Retina (tissue), 1 donor: ENCODE measurements at regions not wholly inside any gene's neighbourhood (a gene's known extent, or its start where the extent isn't known, plus 50 kb on each side); places are given as distances from the start of the nearest gene placed in this dataset.

Source experiments
- DNase-seq: peaks from one replicate; pipeline ENCODE4 v3.0.0-alpha.2; 2016

- DNase-seq, result no peak
These were observed 189.1 kb downstream of the BMP2 start for GRCh38 chr20:6956574-6956973.

GRCh38 chr20:6959900-6960312 is 192.4 kb downstream of the BMP2 start:
- no peak for DNase-seq

DNA sequence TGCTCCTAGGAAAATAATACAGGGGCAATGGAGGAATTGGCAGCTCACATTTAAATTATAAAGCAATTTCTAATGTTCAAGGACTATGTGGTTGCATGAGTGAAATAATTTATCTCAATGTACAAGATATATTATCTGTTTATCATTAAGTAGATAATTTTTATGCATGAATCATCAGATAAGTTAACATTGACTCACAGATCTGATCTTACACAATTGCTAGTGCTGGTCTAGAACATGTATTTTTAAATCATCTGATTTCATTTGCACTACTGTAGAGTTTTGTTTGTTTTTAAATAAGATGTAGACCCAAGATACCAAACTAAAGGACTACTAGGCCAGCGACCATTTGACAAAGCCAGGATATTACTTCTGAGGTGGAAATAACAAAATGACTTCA is 199.2 kb downstream of the BMP2 start:
- no peak for DNase-seq

DNA sequence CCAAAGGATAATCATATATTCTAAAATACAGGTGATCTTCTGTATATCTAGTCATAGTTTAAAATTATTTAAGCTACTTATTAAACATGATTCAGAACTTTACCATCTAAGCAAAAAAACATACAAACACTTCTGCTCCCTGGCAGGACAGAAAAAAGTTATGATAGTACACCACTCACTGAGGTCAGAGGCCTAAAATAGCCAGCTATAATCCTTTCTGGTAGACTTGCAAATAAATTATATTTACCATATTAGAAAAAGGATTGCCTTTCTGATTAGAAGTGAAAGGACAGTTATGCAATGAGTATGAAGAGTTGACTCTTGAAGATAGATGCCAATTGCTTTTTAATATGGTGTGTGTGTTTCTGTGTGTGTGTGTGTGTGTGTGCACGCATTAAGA is 207.4 kb downstream of the BMP2 start:
- DNase-seq, result no peak

GRCh38 chr20:6975311-6975710 is 207.8 kb downstream of the BMP2 start:
- peak; percentile 7 for DNase-seq

GRCh38 chr20:6976106-6976900 is 208.8 kb downstream of the BMP2 start:
- no peak for DNase-seq

GRCh38 chr20:6979621-6980020 is 212.1 kb downstream of the BMP2 start:
- DNase-seq, result no peak

DNA sequence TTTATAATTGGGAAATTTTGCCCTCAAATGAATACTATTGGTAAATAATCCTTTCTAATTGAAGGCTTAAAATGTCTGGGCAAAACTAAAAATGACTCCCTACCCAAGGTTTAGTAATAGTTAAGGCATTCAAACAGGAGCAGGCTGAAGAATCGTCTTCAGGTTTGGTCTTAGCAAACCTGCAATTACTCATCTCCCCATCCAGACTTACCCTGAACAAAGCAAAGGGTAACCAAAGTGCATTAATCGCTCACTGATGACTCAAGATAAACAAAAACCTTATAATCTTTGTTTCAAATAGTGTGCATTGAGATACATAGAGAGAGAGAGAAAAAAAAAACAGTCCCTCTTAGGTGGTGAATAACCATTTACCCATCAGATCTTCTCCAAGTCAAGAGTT is 225.5 kb downstream of the BMP2 start:
- no peak for DNase-seq

- no peak for DNase-seq
These were observed 226.0 kb downstream of the BMP2 start for GRCh38 chr20:6993511-6993910.

- no peak for DNase-seq
These were observed 227.0 kb downstream of the BMP2 start for GRCh38 chr20:6994452-6994851.

- no peak for DNase-seq
These were observed 231.4 kb downstream of the BMP2 start for GRCh38 chr20:6998909-6999308.

- no peak for DNase-seq
These were observed 231.9 kb downstream of the BMP2 start for GRCh38 chr20:6999381-6999780.

DNA sequence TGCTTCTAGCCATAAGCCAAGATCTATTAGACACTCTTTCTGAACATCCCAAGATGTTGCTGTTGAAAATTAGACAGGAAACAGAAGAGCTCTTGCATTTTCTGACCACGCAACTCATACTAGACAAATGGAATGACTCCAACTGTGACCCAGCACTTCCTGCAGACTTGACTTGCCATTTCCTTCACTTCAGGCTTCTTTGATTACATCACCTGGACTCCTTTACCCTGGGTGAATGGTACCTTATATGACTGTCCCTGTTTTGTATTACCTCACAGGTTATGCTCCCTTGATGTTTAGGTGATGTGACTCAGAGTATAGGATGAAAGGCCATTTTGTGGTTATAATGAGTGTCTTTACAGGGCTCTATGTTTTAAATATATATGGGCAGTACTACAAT is 236.1 kb downstream of the BMP2 start:
- no peak for DNase-seq

DNA sequence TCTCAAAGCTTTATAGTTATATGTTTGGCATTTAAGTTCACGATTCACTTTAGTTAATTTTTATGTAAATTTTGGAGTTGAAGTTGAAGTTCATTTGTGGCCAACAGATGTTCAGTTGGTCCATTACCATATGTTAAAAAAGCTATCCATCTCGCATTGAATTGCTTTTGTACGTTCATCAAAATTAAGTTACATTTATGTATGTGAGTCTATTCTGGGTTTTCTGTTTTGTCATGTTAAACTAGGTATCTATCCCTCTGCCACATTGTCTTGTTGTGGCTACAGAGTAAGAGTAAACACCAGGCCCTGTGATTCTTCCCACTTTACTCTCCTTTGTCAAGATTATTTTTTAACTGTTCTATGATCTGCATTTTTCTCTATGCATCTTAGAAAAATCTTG is 237.3 kb downstream of the BMP2 start:
- no peak for DNase-seq

- no peak for DNase-seq
These were observed 243.0 kb downstream of the BMP2 start for GRCh38 chr20:7010527-7010926.

DNA sequence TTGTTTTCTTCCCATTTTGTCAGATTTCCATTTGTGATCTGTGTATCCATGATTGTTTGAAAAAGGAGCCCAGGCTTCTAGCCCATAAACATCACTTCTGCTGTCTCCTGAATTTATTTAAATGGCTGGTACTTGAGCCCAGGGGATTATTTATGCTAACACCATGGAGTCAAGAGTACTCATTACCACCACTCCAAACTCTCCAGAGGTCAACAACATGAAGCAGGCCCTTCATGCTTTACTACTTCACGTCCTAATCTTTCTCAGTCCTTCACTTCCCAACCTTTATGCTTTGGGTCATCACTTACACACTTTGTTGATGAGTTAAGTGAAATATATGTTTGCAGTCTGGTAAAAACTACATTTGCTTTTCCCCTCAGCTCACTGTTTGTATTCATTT is 247.8 kb downstream of the BMP2 start:
- no peak for DNase-seq

DNA sequence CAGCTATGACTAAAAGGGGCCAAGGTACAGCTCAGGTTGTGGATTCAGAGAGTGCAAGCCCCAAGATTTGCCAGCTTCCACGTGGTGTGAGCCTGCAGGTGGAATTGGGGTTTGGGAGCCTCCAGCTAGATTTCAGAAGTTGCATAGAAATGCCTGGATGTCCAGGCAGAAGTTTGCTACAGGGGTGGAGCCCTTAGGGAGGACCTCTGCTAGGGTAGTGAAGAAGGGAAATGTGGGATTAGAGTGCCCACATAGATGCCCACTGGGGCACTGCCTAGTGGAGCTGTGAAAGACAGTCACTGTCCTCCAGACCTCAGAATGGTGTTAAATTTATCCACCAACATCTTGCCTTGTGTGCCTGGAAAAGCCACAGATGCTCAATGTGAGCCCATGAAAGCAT is 255.1 kb downstream of the BMP2 start:
- DNase-seq, result no peak

- DNase-seq, result no peak
These were observed 258.1 kb downstream of the BMP2 start for GRCh38 chr20:7025635-7026034.

DNA sequence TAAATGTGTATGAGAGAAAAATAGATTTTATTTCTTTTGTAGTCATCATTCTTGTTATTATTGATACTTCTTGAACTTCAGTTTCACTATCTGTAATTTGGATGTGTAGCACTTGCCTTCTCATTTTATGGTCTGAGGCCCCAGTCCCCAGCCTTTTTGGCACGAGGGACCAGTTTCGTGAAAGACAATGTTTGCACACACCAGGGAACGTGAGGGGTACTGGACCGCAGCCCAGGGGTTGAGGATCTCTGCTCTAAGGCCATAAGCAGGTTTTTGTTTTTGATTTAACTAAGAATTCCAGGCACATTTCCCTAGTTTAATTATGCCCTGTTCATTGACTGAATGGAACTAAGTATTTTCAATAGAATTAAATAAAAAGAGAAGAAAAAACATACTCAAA is 261.5 kb downstream of the BMP2 start:
- DNase-seq, result no peak

GRCh38 chr20:7031222-7031621 is 263.7 kb downstream of the BMP2 start:
- DNase-seq, result no peak

GRCh38 chr20:7038029-7038428 is 270.5 kb downstream of the BMP2 start:
- DNase-seq, result no peak

DNA sequence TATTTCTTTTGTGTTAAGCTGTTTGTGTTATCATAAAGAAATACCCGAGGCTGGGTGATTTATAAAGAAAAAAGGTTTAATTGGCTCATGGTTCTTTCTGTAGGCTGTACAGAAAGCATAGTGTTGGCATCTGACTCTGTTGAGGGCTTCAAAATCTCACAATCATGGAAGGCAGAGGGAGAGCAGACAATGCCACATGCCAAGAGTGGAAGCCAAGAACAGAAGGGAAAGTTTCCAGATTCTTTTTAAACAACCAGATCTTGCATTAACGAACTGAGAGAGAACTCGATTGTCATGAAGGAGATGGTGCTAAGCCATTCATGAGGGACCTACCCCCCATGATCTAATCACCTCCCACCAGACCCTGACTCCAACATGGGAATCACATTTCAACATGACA is 290.1 kb downstream of the BMP2 start:
- no peak for DNase-seq

GRCh38 chr20:7078804-7079203 is 311.3 kb downstream of the BMP2 start:
- no peak for DNase-seq

DNA sequence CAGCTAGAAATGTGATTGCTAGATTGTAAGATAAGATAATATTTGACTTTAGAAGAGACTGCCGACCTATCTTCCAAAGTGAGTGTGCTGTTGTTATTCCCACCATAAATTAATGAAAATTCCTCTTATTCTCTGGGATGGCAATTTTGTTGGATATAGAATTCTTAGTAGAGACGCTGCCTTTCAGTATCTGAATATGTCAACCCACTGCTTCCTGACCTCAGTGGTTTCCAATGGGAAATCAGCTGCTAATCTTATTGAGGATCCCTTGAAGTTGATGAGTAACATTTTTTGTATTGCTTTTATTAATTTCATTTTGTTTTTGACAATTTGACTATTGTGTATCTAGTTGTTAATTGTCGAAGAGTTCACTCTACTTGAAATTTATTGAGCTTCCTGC is 313.0 kb downstream of the BMP2 start:
- DNase-seq, result no peak

DNA sequence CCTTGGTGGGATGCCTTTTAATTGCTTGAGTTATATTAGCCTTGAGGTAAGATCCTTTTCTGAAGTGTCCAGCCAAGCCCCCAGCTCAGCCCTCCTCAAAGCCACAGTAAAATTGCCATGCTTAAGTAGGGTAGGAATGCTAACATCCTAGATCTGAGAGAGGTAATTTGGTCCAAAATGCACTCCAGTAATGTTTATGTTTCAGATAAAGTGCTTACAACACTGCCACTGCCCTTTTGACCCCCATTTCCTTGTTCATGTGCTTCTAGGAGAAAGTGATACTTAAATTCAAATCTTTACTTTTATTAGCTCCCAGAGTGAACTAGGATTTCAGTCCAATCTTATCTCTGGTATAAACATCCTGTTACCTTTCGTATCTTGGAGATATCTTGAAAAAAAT is 318.0 kb downstream of the BMP2 start:
- no peak for DNase-seq
